H1 (cell line): ENCODE measurements at regions not wholly inside any gene's neighbourhood (a gene's known extent, or its start where the extent isn't known, plus 50 kb on each side); places are given as distances from the start of the nearest gene placed in this dataset.

Experiments used
- CTCF ChIA-PET: fragments of 300-600 bp; sonication (Branson Sonifier 250); formaldehyde crosslinking; loops from one replicate; lab custom pipeline; 2021; ENCODE audit not compliant: partially characterized antibody; lab: Charles Lee
- POLR2A ChIA-PET: fragments of 300-600 bp; sonication (Branson Sonifier 250); formaldehyde crosslinking; loops from one replicate; lab custom pipeline; 2021; ENCODE audit warnings: inconsistent platforms; ENCODE audit not compliant: partially characterized antibody; lab: Charles Lee
- DNase-seq, 2 experiments: peaks; one replicate each; pipeline versions ENCODE4 v3.0.0 to v3.0.0-alpha.2; 2010 to 2022; ENCODE audit warnings: low spot score in 2 of 2, low read depth in 1 of 2, mixed read lengths in 1 of 2
- FAIRE-seq: peaks from 2 replicates; lab custom pipeline; 2011; peaks lifted over from hg19 to GRCh38; lab: Jason Lieb, UNC
- H2AFZ ChIP-seq: 2 replicates; pipeline ENCODE4 v1.8.1; 2012; ENCODE audit warnings: low read length, inconsistent platforms
- H2AK5ac ChIP-seq: 2 replicates; pipeline ENCODE4 v1.6.1; 2013; ENCODE audit warnings: low read depth, low read length
- H2BK120ac ChIP-seq: replicated peaks from 2 replicates; pipeline ENCODE3; 2013; ENCODE audit warnings: low read depth, low read length, inconsistent platforms
- H2BK12ac ChIP-seq: 2 replicates; pipeline ENCODE4 v1.6.1; 2013; ENCODE audit warnings: low read depth, low read length
- H2BK15ac ChIP-seq: 2 replicates; pipeline ENCODE4 v1.6.1; 2013; ENCODE audit warnings: low read length
- H2BK20ac ChIP-seq: 2 replicates; pipeline ENCODE4 v1.6.1; 2013; ENCODE audit warnings: low read length
- H2BK5ac ChIP-seq: 2 replicates; pipeline ENCODE4 v1.6.1; 2013; ENCODE audit warnings: low read depth, low read length
- H3K14ac ChIP-seq: 2 replicates; pipeline ENCODE4 v1.6.1; 2013; ENCODE audit warnings: inconsistent platforms; ENCODE audit not compliant: insufficient read length
- H3K18ac ChIP-seq: 2 replicates; pipeline ENCODE4 v1.6.1; 2013; ENCODE audit warnings: low read length; ENCODE audit errors: extremely low read depth
- H3K23ac ChIP-seq: 2 replicates; pipeline ENCODE4 v1.6.1; 2013; ENCODE audit warnings: inconsistent platforms; ENCODE audit not compliant: insufficient read length
- H3K23me2 ChIP-seq: 2 replicates; pipeline ENCODE4 v1.6.1; 2013; ENCODE audit warnings: low read depth, low read length
- H3K27ac ChIP-seq: 2 replicates; pipeline ENCODE4 v1.6.1; 2011; ENCODE audit warnings: low read depth, low read length, inconsistent platforms
- H3K27me3 ChIP-seq, 4 experiments: replicated peaks in 1 of 4; 1 replicate in 1 of 4; 2 replicates in 3 of 4; pipeline versions ENCODE4 v1.6.1 to v1.8.1; 2011 to 2013; ENCODE audit warnings: low read length in 3 of 4, mild to moderate bottlenecking in 3 of 4, inconsistent platforms in 2 of 4, mixed read lengths in 2 of 4, moderate library complexity in 1 of 4; ENCODE audit not compliant: control insufficient read depth in 3 of 4, insufficient read depth in 3 of 4; ENCODE audit errors: extremely low read depth in 1 of 4
- H3K36me3 ChIP-seq, 4 experiments: 2 replicates each; pipeline versions ENCODE4 v1.6.1 to v1.8.1; 2011 to 2013; ENCODE audit warnings: mild to moderate bottlenecking in 4 of 4, low read length in 3 of 4, moderate library complexity in 2 of 4, control low read depth in 1 of 4, inconsistent platforms in 1 of 4; ENCODE audit not compliant: insufficient read depth in 4 of 4, control insufficient read depth in 2 of 4
- H3K4ac ChIP-seq: replicated peaks from 2 replicates; pipeline ENCODE3; 2013; ENCODE audit warnings: low read length, low read depth, mixed read lengths, inconsistent platforms; ENCODE audit not compliant: insufficient read length
- H3K4me1 ChIP-seq, 4 experiments: replicated peaks in 1 of 4; 1 replicate in 1 of 4; 2 replicates in 3 of 4; pipeline versions ENCODE4 v1.6.1 to v1.8.1; 2011 to 2013; ENCODE audit warnings: low read length in 3 of 4, inconsistent platforms in 2 of 4, mixed read lengths in 1 of 4; ENCODE audit not compliant: insufficient read depth in 4 of 4, control insufficient read depth in 3 of 4
- H3K4me2 ChIP-seq, 2 experiments: 2 replicates each; pipeline versions ENCODE4 v1.6.1 to v1.8.1; 2011 to 2013; ENCODE audit warnings: low read depth in 2 of 2, low read length in 2 of 2, control low read depth in 1 of 2, inconsistent platforms in 1 of 2, mild to moderate bottlenecking in 1 of 2; ENCODE audit not compliant: insufficient read depth in 1 of 2
- H3K4me3 ChIP-seq, 4 experiments: fragments of 200-600, 300-600 bp in 1 of 4; sonication (generic), shearing (Covaris generic), sonication (Bioruptor Twin) in 1 of 4; 2 replicates each; pipeline versions ENCODE4 v1.5.1 to v1.8.1; 2011 to 2016; ENCODE audit warnings: low read length in 4 of 4, low read depth in 3 of 4, control low read depth in 2 of 4, inconsistent platforms in 2 of 4, mild to moderate bottlenecking in 2 of 4, mixed read lengths in 1 of 4, moderate library complexity in 1 of 4; ENCODE audit not compliant: insufficient read depth in 2 of 4; ENCODE audit errors: extremely low read depth in 1 of 4
- H3K56ac ChIP-seq: replicated peaks from 2 replicates; pipeline ENCODE3; 2013; ENCODE audit warnings: low read depth, mild to moderate bottlenecking, mixed read lengths, low read length, inconsistent platforms; ENCODE audit not compliant: insufficient read length
- H3K79me1 ChIP-seq: 2 replicates; pipeline ENCODE4 v1.6.1; 2013; ENCODE audit warnings: low read depth, low read length, control low read depth
- H3K79me2 ChIP-seq, 2 experiments: 2 replicates each; pipeline versions ENCODE4 v1.6.1 to v1.8.1; 2012 to 2013; ENCODE audit warnings: low read length in 2 of 2, mild to moderate bottlenecking in 2 of 2, inconsistent platforms in 1 of 2; ENCODE audit not compliant: insufficient read depth in 2 of 2, control insufficient read depth in 1 of 2
- H3K9ac ChIP-seq, 4 experiments: replicated peaks in 1 of 4; 1 replicate in 1 of 4; 2 replicates in 3 of 4; pipeline versions ENCODE4 v1.6.1 to v1.8.1; 2011 to 2013; ENCODE audit warnings: low read depth in 3 of 4, low read length in 3 of 4, control low read depth in 2 of 4, mild to moderate bottlenecking in 2 of 4, moderate library complexity in 2 of 4, inconsistent platforms in 1 of 4; ENCODE audit errors: extremely low read depth in 1 of 4
- H3K9me3 ChIP-seq, 2 experiments: 2 replicates each; pipeline versions ENCODE4 v1.6.1 to v1.8.1; 2012 to 2013; ENCODE audit warnings: mild to moderate bottlenecking in 2 of 2, moderate library complexity in 2 of 2, control low read depth in 1 of 2, inconsistent platforms in 1 of 2, low read depth in 1 of 2, low read length in 1 of 2, mixed read lengths in 1 of 2; ENCODE audit not compliant: insufficient read depth in 2 of 2
- H4K20me1 ChIP-seq, 2 experiments: replicated peaks in 1 of 2; 2 replicates each; pipeline versions ENCODE3 to v1.8.1; 2011 to 2013; ENCODE audit warnings: inconsistent platforms in 2 of 2, low read length in 2 of 2, mild to moderate bottlenecking in 1 of 2; ENCODE audit not compliant: insufficient read depth in 2 of 2, control insufficient read depth in 1 of 2
- H4K5ac ChIP-seq: 2 replicates; pipeline ENCODE4 v1.6.1; 2013; ENCODE audit warnings: low read length, low read depth, mixed read lengths, inconsistent platforms; ENCODE audit not compliant: insufficient read length
- H4K8ac ChIP-seq: 2 replicates; pipeline ENCODE4 v1.8.0; 2013; ENCODE audit warnings: mild to moderate bottlenecking, moderate library complexity, low read length, inconsistent platforms; ENCODE audit not compliant: insufficient read depth; ENCODE audit errors: extremely low read depth
- H4K91ac ChIP-seq: replicated peaks from 2 replicates; pipeline ENCODE3; 2013; ENCODE audit warnings: low read length, mixed read lengths, inconsistent platforms; ENCODE audit not compliant: insufficient read length
- ATF3 ChIP-seq: IDR thresholded peaks from 2 replicates; pipeline ENCODE4 v1.6.1; 2011; ENCODE audit warnings: low read depth, mild to moderate bottlenecking, low read length; ENCODE audit not compliant: insufficient read depth
- CBX8 ChIP-seq: fragments of 300-800, 300-1000 bp; sonication (generic); IDR thresholded peaks from 2 replicates; pipeline ENCODE4 v1.7.1; 2016; ENCODE audit warnings: low read depth, low read length, borderline replicate concordance
- CHD2 ChIP-seq: IDR thresholded peaks from 2 replicates; pipeline ENCODE4 v1.6.1; 2012; ENCODE audit warnings: low read length, improper control_type of control experiment
- EGR1 ChIP-seq: IDR thresholded peaks from 2 replicates; pipeline ENCODE4 v1.6.1; 2011; ENCODE audit warnings: low read depth, low read length, borderline replicate concordance
- FOSL1 ChIP-seq: IDR thresholded peaks from 2 replicates; pipeline ENCODE4 v1.6.1; 2011; ENCODE audit warnings: mild to moderate bottlenecking, low read depth, low read length, moderate library complexity; ENCODE audit not compliant: insufficient read depth
- GTF2F1 ChIP-seq: IDR thresholded peaks from 2 replicates; pipeline ENCODE4 v1.6.1; 2012; ENCODE audit warnings: low read depth, low read length, improper control_type of control experiment, borderline replicate concordance
- HDAC2 ChIP-seq, 2 experiments: fragments of 300-600 bp in 1 of 2; sonication (generic) in 1 of 2; IDR thresholded peaks; 2 replicates each; pipeline ENCODE4 v1.6.1; 2011 to 2012; ENCODE audit warnings: low read depth in 2 of 2, low read length in 2 of 2, mild to moderate bottlenecking in 2 of 2, moderate library complexity in 2 of 2, borderline replicate concordance in 1 of 2, inconsistent platforms in 1 of 2
- JUN ChIP-seq: IDR thresholded peaks from 2 replicates; pipeline ENCODE4 v1.6.1; 2011; ENCODE audit warnings: low read depth, mild to moderate bottlenecking, improper control_type of control experiment, low read length
- KDM5A ChIP-seq: fragments of 200-600 bp; IDR thresholded peaks from 2 replicates; pipeline ENCODE4 v1.7.1; 2012; ENCODE audit warnings: mild to moderate bottlenecking, low read length, inconsistent platforms, mixed read lengths
- RFX5 ChIP-seq: IDR thresholded peaks from 2 replicates; pipeline ENCODE4 v1.6.1; 2011; ENCODE audit warnings: low read depth, low read length, improper control_type of control experiment, borderline replicate concordance
- SIRT6 ChIP-seq: IDR thresholded peaks from one replicate; pipeline ENCODE4 v1.7.1; 2012; ENCODE audit warnings: low read length, inconsistent platforms
- SUZ12 ChIP-seq: fragments of 200-600 bp; sonication (generic); IDR thresholded peaks from 2 replicates; pipeline ENCODE4 v1.6.1; 2012; ENCODE audit warnings: mild to moderate bottlenecking, inconsistent platforms, low read length, moderate library complexity, mixed read lengths
- TAF1 ChIP-seq: IDR thresholded peaks from 2 replicates; pipeline ENCODE4 v1.6.1; 2011; ENCODE audit warnings: mild to moderate bottlenecking, low read depth, low read length
- TCF12 ChIP-seq: IDR thresholded peaks from 2 replicates; pipeline ENCODE4 v1.6.1; 2011; ENCODE audit warnings: low read depth, mild to moderate bottlenecking, low read length
- WGBS, 2 experiments: shearing (Covaris generic) in 1 of 2; methylation state at CpG; one replicate each; pipeline versions ENCODE4 v1.1.6 to v1.1.7; 2013 to 2015; ENCODE audit warnings: low lambda C conversion rate in 2 of 2, mixed read lengths in 2 of 2, inconsistent platforms in 1 of 2, low coverage in 1 of 2, missing lambda C conversion rate in 1 of 2; ENCODE audit not compliant: insufficient replicate concordance in 2 of 2, insufficient coverage in 1 of 2, insufficient read length in 1 of 2; ENCODE audit errors: extremely low coverage in 1 of 2, missing lambda C conversion rate in 1 of 2; 5-methylcytosine and 5-hydroxymethylcytosine counted together

- ChIA-PET CTCF (no interaction called here), POLR2A (no interaction called here)
- H3K27ac ChIP-seq = no peak overlapping the region
- H3K23ac ChIP-seq = no peak overlapping the region
- H2AK5ac ChIP-seq = no peak overlapping the region
- no peak overlapping the region for H2BK15ac ChIP-seq
- H4K91ac ChIP-seq = peak overlapping the region; percentile 63
- no peak overlapping the region for H3K4ac ChIP-seq
- no peak for DNase-seq
- H3K18ac ChIP-seq = peak overlapping the region; percentile 27; the same call in 1 of the 2 replicates
- no peak overlapping the region for H4K5ac ChIP-seq
- no peaks in the 10 kb centered on the region for H3K9me3 ChIP-seq
- no peak overlapping the region for H3K56ac ChIP-seq
- H3K9ac ChIP-seq = no peak overlapping the region
- 81% methylated on average over 3 of the region's 3 CpGs; no CpG with 5 or more reads in 1 of the 2 experiments for WGBS, 2 experiments
- H2BK5ac ChIP-seq = no peak overlapping the region
- no peak overlapping the region for H3K4me3 ChIP-seq
- peaks cover 0 to 9% (median 5%) of the 10 kb centered on the region in 4 experiments; a peak in 6 of 7 replicates for H3K4me1 ChIP-seq
- H4K20me1 ChIP-seq = no peaks in the 10 kb centered on the region
- peak overlapping the region; percentile 48 for H2BK120ac ChIP-seq
- H3K36me3 ChIP-seq = no peaks in the 10 kb centered on the region
- no peaks in the 10 kb centered on the region for H3K79me2 ChIP-seq
- peak overlapping the region; percentile 61; the same call in 1 of the 2 replicates for H2BK12ac ChIP-seq
- no peak overlapping the region for H3K4me2 ChIP-seq
- no peak for FAIRE-seq
- no peak overlapping the region; the same call in 1 of the 2 replicates for H2BK20ac ChIP-seq
- no peak overlapping the region for H4K8ac ChIP-seq
- TF ChIP-seq SUZ12 = no peak
- no peak for TF ChIP-seq GTF2F1
- no peak for TF ChIP-seq ATF3
- no peak for TF ChIP-seq HDAC2 (IDR thresholded peaks at IDR 0.05; ENCODE audit: borderline replicate concordance in 1 of 2, low read depth in 2 of 2, low read length in 2 of 2)
- TF ChIP-seq RFX5 = no peak
- no peak for TF ChIP-seq CHD2
- no peak for TF ChIP-seq CBX8
- no peak for TF ChIP-seq TAF1
- no peak for TF ChIP-seq TCF12
- TF ChIP-seq SIRT6 = no peak
- TF ChIP-seq JUN = no peak
- no peak for TF ChIP-seq FOSL1
- no peak for TF ChIP-seq KDM5A
- no peak for TF ChIP-seq EGR1
- TF ChIP-seq, all 59 proteins: peak for 0
- H3K79me1 ChIP-seq = no peaks in the 10 kb centered on the region
- no peaks in the 10 kb centered on the region for H3K27me3 ChIP-seq
- H2AFZ ChIP-seq = no peak overlapping the region
- 0 out of 2 replicates have a peak, but pooled peaks cover 2% of the 10 kb centered on the region for H3K23me2 ChIP-seq
- no peak overlapping the region for H3K14ac ChIP-seq
Measured at GRCh38 chr2:12099374-12099773, 352.9 kb downstream of the LPIN1 start.
